OCI-LY7 (cell line): ENCODE measurements at regions not wholly inside any gene's neighbourhood (a gene's known extent, or its start where the extent isn't known, plus 50 kb on each side); places are given as distances from the start of the nearest gene placed in this dataset.

Source experiments
- CTCF ChIP-seq: fragments of 200-600 bp; sonication (generic); conservative IDR thresholded peaks from 2 replicates; pipeline ENCODE4 v1.5.1; 2014; ENCODE audit warnings: mild to moderate bottlenecking, antibody characterized with exemption, low read length, moderate library complexity, mixed read lengths
- EZH2phosphoT487 ChIP-seq: fragments of 200-600 bp; sonication (generic); IDR thresholded peaks from 2 replicates; pipeline ENCODE4 v1.6.1; 2018; ENCODE audit warnings: low read depth, borderline replicate concordance, mild to moderate bottlenecking, mixed run types, antibody characterized with exemption, low read length, moderate library complexity, mixed read lengths

- no peak for TF ChIP-seq CTCF
- no peak for TF ChIP-seq EZH2phosphoT487
Measured at GRCh38 chr4:3712936-3713335, 53.2 kb upstream of the ADRA2C start.
